H1 (cell line): ENCODE measurements at regions not wholly inside any gene's neighbourhood (a gene's known extent, or its start where the extent isn't known, plus 50 kb on each side); places are given as distances from the start of the nearest gene placed in this dataset.

ENCODE experiments used
- TF ChIP-seq, protein P1 (sequence below): fragments of 300-600 bp; sonication (generic); IDR thresholded peaks from 2 replicates; pipeline ENCODE4 v1.7.1; 2012; ENCODE audit warnings: low read length, moderate library complexity, mild to moderate bottlenecking, inconsistent platforms; ENCODE audit not compliant: insufficient replicate concordance

DNA sequence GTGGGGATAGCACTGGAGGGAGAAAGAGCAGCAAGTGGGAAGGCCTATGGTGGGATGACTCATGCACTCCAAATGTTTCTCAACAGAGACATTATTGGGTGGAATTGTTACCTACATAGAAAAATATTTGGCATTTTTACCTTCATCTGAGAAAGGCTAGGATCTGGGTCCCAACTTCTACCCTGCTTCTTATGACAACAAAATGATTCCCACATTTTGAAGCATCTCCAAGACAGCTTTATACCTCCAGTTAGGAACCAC lies 908.9 kb upstream of the GYPC start (continued):
- TF ChIP-seq, protein P1, sequence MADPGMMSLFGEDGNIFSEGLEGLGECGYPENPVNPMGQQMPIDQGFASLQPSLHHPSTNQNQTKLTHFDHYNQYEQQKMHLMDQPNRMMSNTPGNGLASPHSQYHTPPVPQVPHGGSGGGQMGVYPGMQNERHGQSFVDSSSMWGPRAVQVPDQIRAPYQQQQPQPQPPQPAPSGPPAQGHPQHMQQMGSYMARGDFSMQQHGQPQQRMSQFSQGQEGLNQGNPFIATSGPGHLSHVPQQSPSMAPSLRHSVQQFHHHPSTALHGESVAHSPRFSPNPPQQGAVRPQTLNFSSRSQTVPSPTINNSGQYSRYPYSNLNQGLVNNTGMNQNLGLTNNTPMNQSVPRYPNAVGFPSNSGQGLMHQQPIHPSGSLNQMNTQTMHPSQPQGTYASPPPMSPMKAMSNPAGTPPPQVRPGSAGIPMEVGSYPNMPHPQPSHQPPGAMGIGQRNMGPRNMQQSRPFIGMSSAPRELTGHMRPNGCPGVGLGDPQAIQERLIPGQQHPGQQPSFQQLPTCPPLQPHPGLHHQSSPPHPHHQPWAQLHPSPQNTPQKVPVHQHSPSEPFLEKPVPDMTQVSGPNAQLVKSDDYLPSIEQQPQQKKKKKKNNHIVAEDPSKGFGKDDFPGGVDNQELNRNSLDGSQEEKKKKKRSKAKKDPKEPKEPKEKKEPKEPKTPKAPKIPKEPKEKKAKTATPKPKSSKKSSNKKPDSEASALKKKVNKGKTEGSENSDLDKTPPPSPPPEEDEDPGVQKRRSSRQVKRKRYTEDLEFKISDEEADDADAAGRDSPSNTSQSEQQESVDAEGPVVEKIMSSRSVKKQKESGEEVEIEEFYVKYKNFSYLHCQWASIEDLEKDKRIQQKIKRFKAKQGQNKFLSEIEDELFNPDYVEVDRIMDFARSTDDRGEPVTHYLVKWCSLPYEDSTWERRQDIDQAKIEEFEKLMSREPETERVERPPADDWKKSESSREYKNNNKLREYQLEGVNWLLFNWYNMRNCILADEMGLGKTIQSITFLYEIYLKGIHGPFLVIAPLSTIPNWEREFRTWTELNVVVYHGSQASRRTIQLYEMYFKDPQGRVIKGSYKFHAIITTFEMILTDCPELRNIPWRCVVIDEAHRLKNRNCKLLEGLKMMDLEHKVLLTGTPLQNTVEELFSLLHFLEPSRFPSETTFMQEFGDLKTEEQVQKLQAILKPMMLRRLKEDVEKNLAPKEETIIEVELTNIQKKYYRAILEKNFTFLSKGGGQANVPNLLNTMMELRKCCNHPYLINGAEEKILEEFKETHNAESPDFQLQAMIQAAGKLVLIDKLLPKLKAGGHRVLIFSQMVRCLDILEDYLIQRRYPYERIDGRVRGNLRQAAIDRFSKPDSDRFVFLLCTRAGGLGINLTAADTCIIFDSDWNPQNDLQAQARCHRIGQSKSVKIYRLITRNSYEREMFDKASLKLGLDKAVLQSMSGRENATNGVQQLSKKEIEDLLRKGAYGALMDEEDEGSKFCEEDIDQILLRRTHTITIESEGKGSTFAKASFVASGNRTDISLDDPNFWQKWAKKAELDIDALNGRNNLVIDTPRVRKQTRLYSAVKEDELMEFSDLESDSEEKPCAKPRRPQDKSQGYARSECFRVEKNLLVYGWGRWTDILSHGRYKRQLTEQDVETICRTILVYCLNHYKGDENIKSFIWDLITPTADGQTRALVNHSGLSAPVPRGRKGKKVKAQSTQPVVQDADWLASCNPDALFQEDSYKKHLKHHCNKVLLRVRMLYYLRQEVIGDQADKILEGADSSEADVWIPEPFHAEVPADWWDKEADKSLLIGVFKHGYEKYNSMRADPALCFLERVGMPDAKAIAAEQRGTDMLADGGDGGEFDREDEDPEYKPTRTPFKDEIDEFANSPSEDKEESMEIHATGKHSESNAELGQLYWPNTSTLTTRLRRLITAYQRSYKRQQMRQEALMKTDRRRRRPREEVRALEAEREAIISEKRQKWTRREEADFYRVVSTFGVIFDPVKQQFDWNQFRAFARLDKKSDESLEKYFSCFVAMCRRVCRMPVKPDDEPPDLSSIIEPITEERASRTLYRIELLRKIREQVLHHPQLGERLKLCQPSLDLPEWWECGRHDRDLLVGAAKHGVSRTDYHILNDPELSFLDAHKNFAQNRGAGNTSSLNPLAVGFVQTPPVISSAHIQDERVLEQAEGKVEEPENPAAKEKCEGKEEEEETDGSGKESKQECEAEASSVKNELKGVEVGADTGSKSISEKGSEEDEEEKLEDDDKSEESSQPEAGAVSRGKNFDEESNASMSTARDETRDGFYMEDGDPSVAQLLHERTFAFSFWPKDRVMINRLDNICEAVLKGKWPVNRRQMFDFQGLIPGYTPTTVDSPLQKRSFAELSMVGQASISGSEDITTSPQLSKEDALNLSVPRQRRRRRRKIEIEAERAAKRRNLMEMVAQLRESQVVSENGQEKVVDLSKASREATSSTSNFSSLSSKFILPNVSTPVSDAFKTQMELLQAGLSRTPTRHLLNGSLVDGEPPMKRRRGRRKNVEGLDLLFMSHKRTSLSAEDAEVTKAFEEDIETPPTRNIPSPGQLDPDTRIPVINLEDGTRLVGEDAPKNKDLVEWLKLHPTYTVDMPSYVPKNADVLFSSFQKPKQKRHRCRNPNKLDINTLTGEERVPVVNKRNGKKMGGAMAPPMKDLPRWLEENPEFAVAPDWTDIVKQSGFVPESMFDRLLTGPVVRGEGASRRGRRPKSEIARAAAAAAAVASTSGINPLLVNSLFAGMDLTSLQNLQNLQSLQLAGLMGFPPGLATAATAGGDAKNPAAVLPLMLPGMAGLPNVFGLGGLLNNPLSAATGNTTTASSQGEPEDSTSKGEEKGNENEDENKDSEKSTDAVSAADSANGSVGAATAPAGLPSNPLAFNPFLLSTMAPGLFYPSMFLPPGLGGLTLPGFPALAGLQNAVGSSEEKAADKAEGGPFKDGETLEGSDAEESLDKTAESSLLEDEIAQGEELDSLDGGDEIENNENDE: no peak
